ENCODE measurements at regions not wholly inside any gene's neighbourhood (a gene's known extent, or its start where the extent isn't known, plus 50 kb on each side); places are given as distances from the start of the nearest gene placed in this dataset.

DNA sequence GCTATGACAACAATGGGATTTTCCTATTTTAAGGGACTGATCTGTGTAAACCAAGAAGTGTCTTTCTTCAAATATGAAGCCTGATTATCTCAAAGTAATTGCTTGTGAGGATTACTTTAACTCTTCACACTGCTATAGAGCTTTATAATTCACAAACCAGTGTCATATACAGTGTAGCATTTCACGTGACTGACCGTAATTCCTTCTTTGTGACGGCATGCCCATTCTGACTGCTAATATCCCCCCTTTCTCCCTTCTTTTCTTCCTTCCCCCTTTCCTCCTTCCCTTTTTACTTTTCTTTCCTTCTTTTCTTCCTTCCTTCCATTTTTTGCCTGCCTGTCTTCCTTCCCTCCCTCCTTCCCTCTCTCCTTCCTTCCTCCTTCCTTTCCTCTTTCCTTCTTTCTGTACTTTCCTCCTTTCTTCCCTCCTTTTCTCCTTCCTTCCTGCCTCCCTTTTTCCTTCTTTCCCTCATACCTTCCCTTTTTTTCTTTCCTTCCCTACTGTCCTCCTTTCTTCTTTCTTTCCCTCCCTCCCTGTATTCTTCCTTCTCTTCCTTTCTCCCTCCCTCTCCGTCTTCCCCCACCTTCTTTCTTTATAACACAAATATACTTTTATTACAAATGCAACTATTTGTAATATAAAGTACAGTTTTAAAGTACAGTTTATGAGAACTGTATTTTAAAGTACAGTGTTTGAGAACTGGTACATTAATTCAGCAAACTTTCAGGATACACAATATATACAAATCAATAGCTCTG, 75.0 kb upstream of the EXOC2 start:
- no peaks in the 10 kb centered on the region for H3K4me1 Mint-ChIP-seq
- peaks cover 16% of the 10 kb centered on the region for H3K27me3 Mint-ChIP-seq (ENCODE audit: low read depth)
- TF ChIP-seq, protein P1, sequence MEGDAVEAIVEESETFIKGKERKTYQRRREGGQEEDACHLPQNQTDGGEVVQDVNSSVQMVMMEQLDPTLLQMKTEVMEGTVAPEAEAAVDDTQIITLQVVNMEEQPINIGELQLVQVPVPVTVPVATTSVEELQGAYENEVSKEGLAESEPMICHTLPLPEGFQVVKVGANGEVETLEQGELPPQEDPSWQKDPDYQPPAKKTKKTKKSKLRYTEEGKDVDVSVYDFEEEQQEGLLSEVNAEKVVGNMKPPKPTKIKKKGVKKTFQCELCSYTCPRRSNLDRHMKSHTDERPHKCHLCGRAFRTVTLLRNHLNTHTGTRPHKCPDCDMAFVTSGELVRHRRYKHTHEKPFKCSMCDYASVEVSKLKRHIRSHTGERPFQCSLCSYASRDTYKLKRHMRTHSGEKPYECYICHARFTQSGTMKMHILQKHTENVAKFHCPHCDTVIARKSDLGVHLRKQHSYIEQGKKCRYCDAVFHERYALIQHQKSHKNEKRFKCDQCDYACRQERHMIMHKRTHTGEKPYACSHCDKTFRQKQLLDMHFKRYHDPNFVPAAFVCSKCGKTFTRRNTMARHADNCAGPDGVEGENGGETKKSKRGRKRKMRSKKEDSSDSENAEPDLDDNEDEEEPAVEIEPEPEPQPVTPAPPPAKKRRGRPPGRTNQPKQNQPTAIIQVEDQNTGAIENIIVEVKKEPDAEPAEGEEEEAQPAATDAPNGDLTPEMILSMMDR (IDR thresholded peaks at IDR 0.05; ENCODE audit: unreplicated experiment in 3 of 3) = no peak
- H3K9me3 Mint-ChIP-seq = peaks cover 15% of the 10 kb centered on the region
- no peaks in the 10 kb centered on the region for H3K36me3 Mint-ChIP-seq (ENCODE audit: low read depth)
- H3K27ac Mint-ChIP-seq = no peak overlapping the region
- H3K4me3 Mint-ChIP-seq = no peak overlapping the region

DNA sequence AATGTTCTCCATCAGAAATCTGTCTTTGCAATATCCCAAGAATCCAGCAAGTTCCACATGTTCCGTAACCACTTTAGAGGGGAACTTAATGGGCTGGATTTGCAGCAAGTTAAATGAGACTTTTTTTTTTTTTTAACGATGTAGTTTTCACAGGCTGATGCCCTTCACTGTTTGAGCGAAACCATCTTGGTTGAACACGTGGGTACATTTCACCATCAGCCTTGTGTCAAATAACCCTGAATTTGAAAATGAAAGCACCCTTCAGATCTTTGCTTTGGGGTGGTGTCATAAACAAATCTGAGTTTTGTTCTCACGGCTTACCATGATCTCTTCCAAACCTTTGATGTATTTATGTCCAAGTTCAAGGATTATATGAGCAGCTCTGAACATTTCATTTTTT, 73.7 kb upstream of the EXOC2 start:
- Mint-ChIP-seq H3K4me3 (no peak overlapping the region), H3K9me3 (peaks cover 8% of the 10 kb centered on the region), H3K4me1 (no peaks in the 10 kb centered on the region), H3K27ac (no peak overlapping the region), H3K36me3 (ENCODE audit: low read depth) (no peaks in the 10 kb centered on the region), H3K27me3 (ENCODE audit: low read depth) (peaks cover 16% of the 10 kb centered on the region)
- TF ChIP-seq, protein P1 (IDR thresholded peaks at IDR 0.05; ENCODE audit: unreplicated experiment in 3 of 3) = no peak

DNA sequence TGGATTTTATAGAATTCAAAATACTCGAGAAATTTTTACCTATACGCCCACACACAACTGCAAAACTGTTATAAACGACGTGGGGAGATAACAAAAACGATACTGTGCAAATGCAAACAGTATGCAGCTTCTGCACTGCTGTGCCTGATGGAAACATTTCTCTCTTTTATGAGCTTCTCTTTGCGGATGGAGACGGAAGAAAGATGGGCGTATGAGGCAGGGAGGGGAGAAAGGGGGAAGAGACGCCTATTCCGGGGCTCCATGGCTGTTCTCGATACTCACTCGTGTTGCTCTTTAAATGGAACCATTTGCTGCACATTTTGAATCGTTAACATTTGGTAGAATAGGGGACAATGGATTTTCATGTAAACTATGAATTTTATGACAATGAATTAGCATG, 69.1 kb upstream of the EXOC2 start:
- Mint-ChIP-seq H3K36me3 (ENCODE audit: low read depth) (no peaks in the 10 kb centered on the region), H3K9me3 (no peaks in the 10 kb centered on the region), H3K27me3 (ENCODE audit: low read depth) (peaks cover 13% of the 10 kb centered on the region), H3K4me1 (no peaks in the 10 kb centered on the region), H3K27ac (no peak overlapping the region), H3K4me3 (no peak overlapping the region)
- TF ChIP-seq, protein P1 (IDR thresholded peaks at IDR 0.05; ENCODE audit: unreplicated experiment in 3 of 3) = no peak

DNA sequence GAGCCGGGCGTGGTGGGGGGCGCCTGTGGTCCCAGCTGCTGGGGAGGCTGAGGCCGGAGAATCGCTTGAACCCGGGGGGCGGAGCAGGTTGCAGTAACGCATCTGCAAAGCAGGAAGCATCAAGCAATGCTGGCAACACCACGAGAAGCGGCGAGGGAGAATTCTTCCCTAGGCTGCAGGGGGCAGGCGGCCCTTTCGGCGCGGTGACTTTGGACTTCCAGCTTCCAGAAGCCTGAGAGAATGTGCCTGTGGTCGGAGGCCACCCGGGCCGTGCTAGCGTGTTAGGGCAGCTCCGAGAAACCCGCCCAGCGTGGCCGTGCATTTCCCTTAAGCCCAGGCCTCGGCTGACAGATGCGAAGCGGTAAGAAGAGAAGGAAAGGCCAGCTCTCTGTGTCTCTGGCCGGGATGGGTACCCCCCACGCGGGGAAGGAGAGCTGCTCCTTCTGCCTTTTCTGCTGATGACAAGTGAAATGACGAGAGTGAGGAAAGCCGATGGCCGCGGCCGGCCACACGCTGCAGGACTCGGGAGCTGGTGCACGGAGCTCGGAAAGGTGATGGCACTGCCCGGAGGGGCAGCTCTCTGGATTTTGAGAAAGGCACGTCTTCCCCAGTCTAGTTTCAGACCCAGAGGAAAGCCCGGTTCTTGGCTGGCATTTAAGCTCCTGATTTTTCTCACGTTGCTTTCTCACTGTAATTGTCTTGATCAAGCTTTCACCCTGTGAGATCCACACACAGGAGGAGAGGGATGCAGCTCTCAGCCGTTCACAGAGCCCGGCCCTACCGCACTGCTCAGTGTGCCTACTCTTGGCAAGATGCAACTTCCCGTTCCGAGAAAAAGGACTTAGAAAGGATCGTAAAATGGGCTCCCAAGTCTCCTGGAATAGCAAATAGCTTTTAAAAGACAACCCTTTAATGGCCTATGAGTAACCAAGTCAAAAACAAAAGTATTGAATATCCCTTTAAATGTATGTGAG, 68.3 kb upstream of the EXOC2 start:
- H3K27me3 Mint-ChIP-seq (ENCODE audit: low read depth) = peaks cover 13% of the 10 kb centered on the region
- no peaks in the 10 kb centered on the region for H3K4me1 Mint-ChIP-seq
- H3K27ac Mint-ChIP-seq = no peak overlapping the region
- no peaks in the 10 kb centered on the region for H3K36me3 Mint-ChIP-seq (ENCODE audit: low read depth)
- TF ChIP-seq, protein P1 (IDR thresholded peaks at IDR 0.05; ENCODE audit: unreplicated experiment in 3 of 3) = no peak
- no peak overlapping the region for H3K4me3 Mint-ChIP-seq
- H3K9me3 Mint-ChIP-seq = no peaks in the 10 kb centered on the region

- Mint-ChIP-seq H3K4me1 (no peaks in the 10 kb centered on the region), H3K36me3 (ENCODE audit: low read depth) (no peaks in the 10 kb centered on the region), H3K4me3 (no peak overlapping the region), H3K27ac (no peak overlapping the region), H3K27me3 (ENCODE audit: low read depth) (peaks cover 14% of the 10 kb centered on the region), H3K9me3 (no peaks in the 10 kb centered on the region)
- TF ChIP-seq, protein P1 (IDR thresholded peaks at IDR 0.05; ENCODE audit: unreplicated experiment in 3 of 3) = no peak
Measured at GRCh38 chr6:759729-760128, 66.8 kb upstream of the EXOC2 start.

All from nephron (organoid).